AG04450 (cell line): ENCODE measurements at regions not wholly inside any gene's neighbourhood (a gene's known extent, or its start where the extent isn't known, plus 50 kb on each side); places are given as distances from the start of the nearest gene placed in this dataset.

Experiments
- CTCF ChIA-PET: fragments of 300-600, 350-600 bp; formaldehyde crosslinking; extraction: SDS; loops from one replicate; lab custom pipeline; 2022; ENCODE audit warnings: antibody characterized with exemption, inconsistent platforms; lab: Charles Lee
- POLR2A ChIA-PET: fragments of 350-600 bp; formaldehyde crosslinking; extraction: SDS; loops from one replicate; lab custom pipeline; 2021; ENCODE audit warnings: antibody characterized with exemption, inconsistent platforms; lab: Yijun Ruan, JAX
- DNase-seq: peaks from one replicate; pipeline ENCODE4 v3.0.0-alpha.2; 2011; ENCODE audit warnings: low read depth, low spot score
- H3K27ac ChIP-seq: one replicate; pipeline ENCODE4 v1.5.1; 2012; ENCODE audit warnings: low read depth, low read length, control low read depth
- H3K27me3 ChIP-seq: one replicate; pipeline ENCODE4 v1.6.0; 2012; ENCODE audit warnings: low read length; ENCODE audit not compliant: control insufficient read depth, insufficient read depth
- H3K4me3 ChIP-seq: 2 replicates; pipeline ENCODE4 v1.5.1; 2011; ENCODE audit warnings: mild to moderate bottlenecking, low read depth, low read length, control low read depth
- H3K9me3 ChIP-seq: 2 replicates; pipeline ENCODE4 v1.5.1; 2012; ENCODE audit warnings: low read length; ENCODE audit not compliant: control insufficient read depth, insufficient read depth
- CTCF ChIP-seq: IDR thresholded peaks from 2 replicates; pipeline ENCODE4 v1.5.1; 2011; ENCODE audit warnings: low read depth, low read length, control low read depth, inconsistent platforms

GRCh38 chr6:81491454-81492101 lies 260.9 kb downstream of the TENT5A start:
- H3K4me3 ChIP-seq, result no peak overlapping the region
- no peaks in the 10 kb centered on the region for H3K27me3 ChIP-seq
- no peak for DNase-seq
- ChIA-PET CTCF (no interaction called here), POLR2A (no interaction called here)
- no peaks in the 10 kb centered on the region for H3K9me3 ChIP-seq
- no peak for TF ChIP-seq CTCF
- H3K27ac ChIP-seq, result no peak overlapping the region

GRCh38 chr6:81487489-81487888 lies 265.0 kb downstream of the TENT5A start:
- Histone ChIP-seq H3K4me3 (no peak overlapping the region), H3K9me3 (no peaks in the 10 kb centered on the region), H3K27ac (no peak overlapping the region), H3K27me3 (no peaks in the 10 kb centered on the region)
- no peak for TF ChIP-seq CTCF
- CTCF ChIA-PET, result interaction anchor here (1.0 to 1.1 kb wide), 2 partner anchors 36 to 1273 kb away, joined by 3 read pairs; no protein-coding TSS in a partner anchor
- POLR2A ChIA-PET, result no interaction called here
- no peak for DNase-seq

- no peaks in the 10 kb centered on the region for H3K27me3 ChIP-seq
- no peak for DNase-seq
- no peak overlapping the region for H3K4me3 ChIP-seq
- no peak for TF ChIP-seq CTCF
- no peaks in the 10 kb centered on the region for H3K9me3 ChIP-seq
- H3K27ac ChIP-seq, result no peak overlapping the region
- ChIA-PET POLR2A (no interaction called here), CTCF (interaction anchor here (1.0 to 1.7 kb wide), 3 partner anchors 22 to 1272 kb away, joined by 3 to 4 read pairs (median 3); no protein-coding TSS in a partner anchor)
Observed at GRCh38 chr6:81486234-81486633, 266.2 kb downstream of the TENT5A start.

- TF ChIP-seq CTCF, result no peak
- no peak overlapping the region for H3K27ac ChIP-seq
- no peak for DNase-seq
- H3K4me3 ChIP-seq, result no peak overlapping the region
- no peaks in the 10 kb centered on the region for H3K9me3 ChIP-seq
- H3K27me3 ChIP-seq, result no peaks in the 10 kb centered on the region
- CTCF ChIA-PET, result interaction anchor here (1.7 kb wide), 1 partner anchor 21 kb away, joined by 4 read pairs; no protein-coding TSS in a partner anchor
- POLR2A ChIA-PET, result no interaction called here
Observed at GRCh38 chr6:81485395-81485794, 267.1 kb downstream of the TENT5A start.

GRCh38 chr6:81484251-81484650 lies 268.2 kb downstream of the TENT5A start:
- ChIA-PET POLR2A (no interaction called here), CTCF (no interaction called here)
- no peak for DNase-seq
- Histone ChIP-seq H3K4me3 (no peak overlapping the region), H3K27ac (no peak overlapping the region), H3K9me3 (no peaks in the 10 kb centered on the region), H3K27me3 (no peaks in the 10 kb centered on the region)
- no peak for TF ChIP-seq CTCF
